Stomach (tissue), 8 donors: ENCODE measurements at regions not wholly inside any gene's neighbourhood (a gene's known extent, or its start where the extent isn't known, plus 50 kb on each side); places are given as distances from the start of the nearest gene placed in this dataset.

Experiments
- DNase-seq, 2 donors: peaks; one replicate each; pipeline versions ENCODE4 v3.0.0 to v3.0.0-alpha.2; 2013 to 2019
- H3K27ac ChIP-seq, 5 donors: fragments of 200-600 bp in 4 of 5; sonication (generic) in 4 of 5; one replicate each; pipeline ENCODE4 v1.5.1; 2013 to 2019; ENCODE audit warnings: mild to moderate bottlenecking in 1 of 5, moderate library complexity in 1 of 5
- H3K27me3 ChIP-seq, 3 donors: fragments of 200-600 bp; sonication (generic); one replicate each; pipeline ENCODE4 v1.5.1; 2017 to 2019; ENCODE audit warnings: mixed run types in 1 of 3
- H3K36me3 ChIP-seq, 4 donors: fragments of 200-600 bp; sonication (generic); 1 replicate in 3 of 4; 2 replicates in 1 of 4; pipeline ENCODE4 v1.5.1; 2016 to 2019
- H3K4me1 ChIP-seq, 4 donors: fragments of 200-600 bp; sonication (generic); one replicate each; pipeline ENCODE4 v1.5.1; 2016 to 2019
- H3K4me3 ChIP-seq, 4 donors: fragments of 200-600 bp; sonication (generic) in 3 of 4; one replicate each; pipeline ENCODE4 v1.5.1; 2016 to 2019; ENCODE audit warnings: mild to moderate bottlenecking in 1 of 4
- H3K9me3 ChIP-seq, 4 donors: fragments of 200-600 bp; sonication (generic); one replicate each; pipeline ENCODE4 v1.5.1; 2016 to 2019
- CTCF ChIP-seq, 7 experiments: fragments of 450-650 bp in 4 of 7; fragments of 200-600 bp in 3 of 7; sonication (generic) in 3 of 7; IDR thresholded peaks; one replicate each; pipeline ENCODE4 v1.5.1; 2016 to 2019; ENCODE audit warnings: antibody characterized with exemption in 7 of 7, control low read depth in 2 of 7, mild to moderate bottlenecking in 1 of 7
- EP300 ChIP-seq: sonication (generic); formaldehyde crosslinking; IDR thresholded peaks from one replicate; pipeline ENCODE4 v1.6.1; 2017; ENCODE audit warnings: antibody characterized with exemption
- POLR2A ChIP-seq, 4 donors: fragments of 450-650 bp; IDR thresholded peaks; one replicate each; pipeline ENCODE4 v1.6.1; 2016; ENCODE audit warnings: antibody characterized with exemption in 4 of 4, control low read depth in 2 of 4, mild to moderate bottlenecking in 1 of 4, moderate library complexity in 1 of 4
- POLR2AphosphoS5 ChIP-seq, 3 donors: sonication (generic); formaldehyde crosslinking; IDR thresholded peaks; one replicate each; pipeline ENCODE4 v1.6.1; 2016; ENCODE audit warnings: antibody characterized with exemption in 3 of 3
- WGBS, 5 donors: extraction: QIAGEN DNeasy Blood & Tissue Kit in 3 of 5; methylation state at CpG; one replicate each; pipeline versions ENCODE4 v1.1.5 to v1.1.7; 2013 to 2018; 5-methylcytosine and 5-hydroxymethylcytosine counted together
- intact Hi-C: fragments of 100-400 bp; cut with DNase I; formaldehyde crosslinking; loops from one replicate; pipeline ENCODE4 v1.15.1; 2023; ENCODE audit warnings: low total_unique reads
- donor health status: healthy with polysubstance abuse.
- donor health status: Bipolar disorder and iron deficiency.
- donor health status: healthy.

- TF ChIP-seq POLR2A (IDR thresholded peaks at IDR 0.05), result no peak
- no peak for TF ChIP-seq POLR2AphosphoS5 (IDR thresholded peaks at IDR 0.05)
- TF ChIP-seq EP300, result no peak
- TF ChIP-seq CTCF (IDR thresholded peaks at IDR 0.05), result no peak
Measured at GRCh38 chr6:100288311-100288710, 176.4 kb downstream of the SIM1 start.

GRCh38 chr6:100283285-100283684 is 181.4 kb downstream of the SIM1 start:
- Histone ChIP-seq H3K36me3 (no peaks in the 10 kb centered on the region), H3K4me3 (no peak overlapping the region), H3K4me1 (peaks cover 0 to 8% (median 7%) of the 10 kb centered on the region in 4 donors), H3K27ac (no peak overlapping the region), H3K9me3 (no peaks in the 10 kb centered on the region), H3K27me3 (peaks cover 0 to 8% (median 8%) of the 10 kb centered on the region in 3 donors)
- TF ChIP-seq POLR2A (IDR thresholded peaks at IDR 0.05), result no peak
- no peak for TF ChIP-seq POLR2AphosphoS5 (IDR thresholded peaks at IDR 0.05)
- no peak for TF ChIP-seq CTCF (IDR thresholded peaks at IDR 0.05)
- TF ChIP-seq EP300, result no peak
- DNase-seq, result no peak
- intact Hi-C loops, result no loop called here

More at GRCh38 chr6:100288311-100288710, 176.4 kb downstream of the SIM1 start:
- Histone ChIP-seq H3K4me1 (no peaks in the 10 kb centered on the region), H3K4me3 (no peak overlapping the region), H3K36me3 (no peaks in the 10 kb centered on the region), H3K27me3 (no peaks in the 10 kb centered on the region), H3K27ac (no peak overlapping the region), H3K9me3 (no peaks in the 10 kb centered on the region)
- no peak for DNase-seq
- 89 to 94% (median 91%) methylated on average over 4 of the region's 4 CpGs for WGBS, 5 donors
- intact Hi-C loops, result no loop called here

DNA sequence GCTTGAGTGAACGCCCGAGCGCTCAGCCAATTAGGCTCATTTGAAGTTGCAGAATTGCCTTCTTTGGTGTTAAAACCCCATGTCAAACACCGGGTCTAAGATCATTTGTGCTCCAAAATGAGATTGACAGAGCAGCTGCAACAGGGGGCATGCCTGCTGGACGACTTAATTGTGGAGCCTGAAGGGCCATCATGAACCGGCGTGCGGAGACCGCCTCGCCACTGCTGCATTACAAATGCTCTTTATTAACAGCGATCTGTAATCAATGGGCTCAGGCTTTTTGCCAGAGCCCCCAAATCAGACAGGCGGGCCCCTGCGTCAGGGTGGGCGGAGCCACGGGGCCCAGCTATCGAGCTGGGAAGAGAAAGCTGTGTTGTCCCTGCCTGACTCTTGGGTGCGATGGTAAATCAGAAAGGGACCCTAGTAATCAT is 183.2 kb downstream of the SIM1 start:
- no peak for TF ChIP-seq CTCF (IDR thresholded peaks at IDR 0.05)
- no peak for TF ChIP-seq POLR2AphosphoS5 (IDR thresholded peaks at IDR 0.05)
- TF ChIP-seq EP300, result no peak
- TF ChIP-seq POLR2A (IDR thresholded peaks at IDR 0.05), result no peak
- Histone ChIP-seq H3K4me1 (peaks cover 0 to 8% (median 7%) of the 10 kb centered on the region in 4 donors), H3K27ac (no peak overlapping the region), H3K4me3 (peak overlapping the region in 2 of 4 donors; percentile 12 to 26), H3K27me3 (peaks cover 0 to 8% (median 8%) of the 10 kb centered on the region in 3 donors), H3K36me3 (no peaks in the 10 kb centered on the region), H3K9me3 (no peaks in the 10 kb centered on the region)
- DNase-seq, result peak in 1 of 2 donors; percentile 26
- intact Hi-C loops, result no loop called here
- WGBS, 5 donors, result 7 to 9% (median 8%) methylated on average over 10 to 17 of the region's 17 CpGs

DNA sequence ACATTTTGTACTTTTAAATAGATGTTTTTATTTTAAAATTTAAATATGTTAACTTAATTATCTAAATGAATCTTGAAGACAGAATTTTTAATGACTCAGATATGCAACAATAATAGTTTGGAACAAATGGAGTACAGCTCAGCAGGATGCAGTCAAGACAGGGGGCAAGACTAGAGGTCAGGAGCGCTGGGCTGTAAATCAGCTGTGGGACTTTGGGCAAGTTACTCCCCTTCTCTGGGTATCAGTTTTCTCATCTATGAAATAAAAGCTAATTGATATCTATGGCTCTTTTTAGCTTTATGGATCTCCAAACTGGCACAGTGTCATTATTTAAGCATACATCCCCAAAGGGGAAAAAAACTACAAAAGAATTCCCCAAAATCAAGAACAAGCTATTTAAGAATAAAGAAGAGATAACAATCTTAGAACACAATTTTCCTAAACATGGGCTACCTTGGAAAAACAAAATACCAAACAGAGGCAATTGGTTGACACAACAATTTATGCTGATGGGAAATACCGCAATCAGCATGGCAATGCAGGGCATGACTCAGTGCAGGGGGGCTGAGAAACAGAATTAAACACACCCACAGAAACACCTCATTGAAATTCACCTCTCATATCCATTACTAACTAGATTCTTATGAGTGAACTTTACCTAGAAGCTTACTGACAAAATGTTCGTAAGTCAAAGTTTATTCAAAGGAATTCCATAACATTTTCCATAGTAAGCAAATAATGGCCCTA is 188.2 kb downstream of the SIM1 start:
- no peak for DNase-seq
- 85 to 93% (median 90%) methylated on average over 3 of the region's 3 CpGs for WGBS, 5 donors
- H3K36me3 ChIP-seq, result no peaks in the 10 kb centered on the region
- no peak overlapping the region for H3K27ac ChIP-seq
- no peak overlapping the region for H3K4me3 ChIP-seq
- intact Hi-C loops, result no loop called here
- TF ChIP-seq POLR2A (IDR thresholded peaks at IDR 0.05), result no peak
- TF ChIP-seq CTCF (IDR thresholded peaks at IDR 0.05), result no peak
- TF ChIP-seq POLR2AphosphoS5 (IDR thresholded peaks at IDR 0.05), result no peak
- no peak for TF ChIP-seq EP300
- H3K9me3 ChIP-seq, result no peaks in the 10 kb centered on the region
- peaks cover 0 to 5% (median 2%) of the 10 kb centered on the region in 3 donors for H3K27me3 ChIP-seq
- peaks cover 0 to 4% (median 3%) of the 10 kb centered on the region in 4 donors for H3K4me1 ChIP-seq
